ENCODE measurements at regions not wholly inside any gene's neighbourhood (a gene's known extent, or its start where the extent isn't known, plus 50 kb on each side); places are given as distances from the start of the nearest gene placed in this dataset.

DNA sequence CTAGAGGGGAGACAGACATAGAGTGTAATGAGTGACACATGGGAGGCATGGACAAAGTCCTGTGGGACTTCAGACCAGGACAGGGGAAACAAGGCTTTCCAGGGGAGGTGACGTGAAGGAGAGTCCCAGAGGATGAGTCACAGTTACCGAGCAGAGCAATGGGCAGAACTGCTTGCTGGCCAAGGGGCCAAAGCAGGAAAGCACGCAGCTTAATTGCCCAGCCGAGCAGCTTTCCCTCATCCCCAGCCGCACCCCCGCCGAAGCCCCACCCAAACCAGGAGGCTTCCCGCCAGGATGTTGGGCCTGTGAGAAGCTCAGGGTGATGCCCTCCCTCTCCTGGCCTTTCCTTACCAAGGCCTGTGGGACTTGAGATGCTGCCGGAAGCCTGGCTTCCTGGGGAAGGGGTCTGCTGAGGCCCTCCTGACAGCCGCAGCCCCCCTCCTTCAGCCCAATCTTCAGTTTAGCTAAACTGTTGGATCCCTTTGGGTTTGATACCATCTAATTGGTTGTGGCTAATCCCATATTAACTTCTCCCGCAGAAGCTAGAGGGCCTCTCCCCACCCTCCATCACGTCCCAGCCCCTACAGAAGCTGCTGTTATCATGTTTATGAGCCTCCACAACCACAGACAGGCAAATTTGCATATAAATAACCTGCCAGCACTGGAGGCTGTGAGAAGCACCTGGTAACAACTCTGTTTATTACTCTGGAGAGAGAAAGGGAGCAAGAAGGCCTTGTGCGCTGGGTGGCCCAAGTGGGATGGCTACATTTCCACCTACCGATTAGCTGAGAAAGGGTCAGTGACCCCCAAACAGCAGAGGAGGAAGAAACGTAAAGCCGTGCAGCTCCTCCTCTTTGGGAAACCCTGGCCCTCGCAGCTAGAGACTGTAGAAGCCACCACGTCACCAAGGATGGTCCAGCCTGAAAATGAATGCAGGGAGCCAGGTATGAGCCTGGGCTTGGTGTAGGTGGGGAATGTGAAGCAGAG lies 80.0 kb downstream of the TRIM29 start:
- Histone ChIP-seq H3K36me3 (ENCODE audit: control insufficient read depth, low read length) (no peaks in the 10 kb centered on the region), H3K27ac (ENCODE audit: low read depth, low read length) (no peak overlapping the region), H3F3A (ENCODE audit: control insufficient read depth, insufficient read depth) (no peaks in the 10 kb centered on the region), H4K20me1 (ENCODE audit: control insufficient read depth, insufficient read depth, low read depth, low read length) (no peaks in the 10 kb centered on the region), H3K9me2 (replicated peaks; ENCODE audit: control insufficient read depth, low read length) (no peaks in the 10 kb centered on the region), H3K79me2 (ENCODE audit: control insufficient read depth, low read length) (no peaks in the 10 kb centered on the region), H3K4me3 (ENCODE audit: low read length) (no peak overlapping the region), H3K4me2 (ENCODE audit: low read length) (no peak overlapping the region), H3K9me3 (ENCODE audit: control insufficient read depth, insufficient read depth, low read length) (no peaks in the 10 kb centered on the region), H3K4me1 (ENCODE audit: control insufficient read depth, low read length) (no peaks in the 10 kb centered on the region), H3K27me3 (ENCODE audit: control insufficient read depth, low read length) (peaks cover 16% of the 10 kb centered on the region)
- no peak for TF ChIP-seq EZH2phosphoT487 (IDR thresholded peaks at IDR 0.05; ENCODE audit: borderline replicate concordance, low read length)
- TF ChIP-seq, protein P1, sequence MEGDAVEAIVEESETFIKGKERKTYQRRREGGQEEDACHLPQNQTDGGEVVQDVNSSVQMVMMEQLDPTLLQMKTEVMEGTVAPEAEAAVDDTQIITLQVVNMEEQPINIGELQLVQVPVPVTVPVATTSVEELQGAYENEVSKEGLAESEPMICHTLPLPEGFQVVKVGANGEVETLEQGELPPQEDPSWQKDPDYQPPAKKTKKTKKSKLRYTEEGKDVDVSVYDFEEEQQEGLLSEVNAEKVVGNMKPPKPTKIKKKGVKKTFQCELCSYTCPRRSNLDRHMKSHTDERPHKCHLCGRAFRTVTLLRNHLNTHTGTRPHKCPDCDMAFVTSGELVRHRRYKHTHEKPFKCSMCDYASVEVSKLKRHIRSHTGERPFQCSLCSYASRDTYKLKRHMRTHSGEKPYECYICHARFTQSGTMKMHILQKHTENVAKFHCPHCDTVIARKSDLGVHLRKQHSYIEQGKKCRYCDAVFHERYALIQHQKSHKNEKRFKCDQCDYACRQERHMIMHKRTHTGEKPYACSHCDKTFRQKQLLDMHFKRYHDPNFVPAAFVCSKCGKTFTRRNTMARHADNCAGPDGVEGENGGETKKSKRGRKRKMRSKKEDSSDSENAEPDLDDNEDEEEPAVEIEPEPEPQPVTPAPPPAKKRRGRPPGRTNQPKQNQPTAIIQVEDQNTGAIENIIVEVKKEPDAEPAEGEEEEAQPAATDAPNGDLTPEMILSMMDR (IDR thresholded peaks at IDR 0.05; ENCODE audit: low read depth, low read length, poor library complexity, severe bottlenecking) = no peak

DNA sequence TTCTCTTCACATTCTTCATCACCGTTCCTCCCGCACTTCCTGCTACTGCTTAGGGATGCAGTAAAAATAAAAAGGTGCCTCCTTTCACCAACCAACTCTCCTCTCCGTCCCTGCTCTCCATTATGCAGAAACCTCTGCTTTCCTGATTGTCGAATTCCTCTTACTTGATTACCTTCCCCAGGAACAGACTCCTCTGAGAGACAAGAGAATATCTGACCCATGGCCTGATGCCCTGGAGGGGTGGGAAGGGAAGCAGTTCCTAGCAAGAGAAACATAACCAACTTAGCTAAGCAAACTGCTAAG lies 80.9 kb downstream of the TRIM29 start:
- no peaks in the 10 kb centered on the region for H3K79me2 ChIP-seq (ENCODE audit: control insufficient read depth, low read length)

DNA sequence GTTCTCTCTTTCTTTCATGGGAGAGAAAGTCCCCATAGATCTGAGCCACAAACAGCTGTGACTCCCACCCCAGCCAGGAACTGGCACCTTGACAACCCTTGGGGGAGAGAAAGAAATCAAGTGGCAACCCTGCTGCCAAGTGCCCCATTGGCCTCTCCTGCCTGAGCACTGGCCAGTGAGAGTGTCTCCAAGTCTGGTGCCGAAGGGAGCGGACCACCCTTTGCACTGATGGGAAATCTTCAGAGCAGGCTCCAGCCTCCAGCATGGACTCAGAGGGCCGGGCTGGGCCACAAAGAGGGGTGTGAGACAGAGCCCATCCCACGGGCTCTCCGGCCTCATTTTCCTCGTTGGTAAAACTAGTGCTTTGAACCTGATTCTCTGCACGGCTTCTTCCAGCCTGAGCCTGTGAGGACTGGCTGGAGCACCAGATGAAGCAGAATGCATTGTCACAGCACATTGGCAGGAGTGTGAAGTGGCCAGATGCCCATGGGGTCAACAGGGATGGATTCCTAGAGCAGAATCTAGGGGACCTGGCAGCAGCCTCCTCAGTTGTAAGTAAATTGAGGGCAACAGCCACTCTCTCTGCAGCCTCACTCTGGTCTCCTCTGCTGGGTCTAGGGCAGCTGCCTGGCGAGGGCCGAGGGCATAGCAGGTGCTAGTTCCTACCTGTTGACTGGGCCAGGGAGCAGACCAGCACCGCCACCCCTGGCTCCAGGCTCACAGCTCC lies 81.4 kb downstream of the TRIM29 start:
- no peaks in the 10 kb centered on the region for H3K9me2 ChIP-seq (replicated peaks; ENCODE audit: control insufficient read depth, low read length)
- H3K9me3 ChIP-seq (ENCODE audit: control insufficient read depth, insufficient read depth, low read length) = no peaks in the 10 kb centered on the region
- no peaks in the 10 kb centered on the region for H3F3A ChIP-seq (ENCODE audit: control insufficient read depth, insufficient read depth)
- H3K27me3 ChIP-seq (ENCODE audit: control insufficient read depth, low read length) = peaks cover 19% of the 10 kb centered on the region
- no peaks in the 10 kb centered on the region for H3K79me2 ChIP-seq (ENCODE audit: control insufficient read depth, low read length)
- no peaks in the 10 kb centered on the region for H4K20me1 ChIP-seq (ENCODE audit: control insufficient read depth, insufficient read depth, low read depth, low read length)
- no peak overlapping the region for H3K4me3 ChIP-seq (ENCODE audit: low read length)
- no peak overlapping the region for H3K4me2 ChIP-seq (ENCODE audit: low read length)
- no peak overlapping the region for H3K27ac ChIP-seq (ENCODE audit: low read depth, low read length)
- no peaks in the 10 kb centered on the region for H3K4me1 ChIP-seq (ENCODE audit: control insufficient read depth, low read length)
- TF ChIP-seq, protein P1 (IDR thresholded peaks at IDR 0.05; ENCODE audit: low read depth, low read length, poor library complexity, severe bottlenecking) = no peak
- no peak for TF ChIP-seq EZH2phosphoT487 (IDR thresholded peaks at IDR 0.05; ENCODE audit: borderline replicate concordance, low read length)
- no peaks in the 10 kb centered on the region for H3K36me3 ChIP-seq (ENCODE audit: control insufficient read depth, low read length)

More for the DNA sequence above, 80.9 kb downstream of the TRIM29 start:
- H4K20me1 ChIP-seq (ENCODE audit: control insufficient read depth, insufficient read depth, low read depth, low read length) = no peaks in the 10 kb centered on the region
- H3K4me1 ChIP-seq (ENCODE audit: control insufficient read depth, low read length) = no peaks in the 10 kb centered on the region
- H3K27me3 ChIP-seq (ENCODE audit: control insufficient read depth, low read length) = peaks cover 19% of the 10 kb centered on the region
- H3K4me2 ChIP-seq (ENCODE audit: low read length) = no peak overlapping the region
- H3K4me3 ChIP-seq (ENCODE audit: low read length) = no peak overlapping the region
- no peaks in the 10 kb centered on the region for H3K9me3 ChIP-seq (ENCODE audit: control insufficient read depth, insufficient read depth, low read length)
- TF ChIP-seq, protein P1 (IDR thresholded peaks at IDR 0.05; ENCODE audit: low read depth, low read length, poor library complexity, severe bottlenecking) = no peak
- TF ChIP-seq EZH2phosphoT487 (IDR thresholded peaks at IDR 0.05; ENCODE audit: borderline replicate concordance, low read length) = no peak
- no peaks in the 10 kb centered on the region for H3K9me2 ChIP-seq (replicated peaks; ENCODE audit: control insufficient read depth, low read length)
- no peaks in the 10 kb centered on the region for H3F3A ChIP-seq (ENCODE audit: control insufficient read depth, insufficient read depth)
- H3K36me3 ChIP-seq (ENCODE audit: control insufficient read depth, low read length) = no peaks in the 10 kb centered on the region
- H3K27ac ChIP-seq (ENCODE audit: low read depth, low read length) = no peak overlapping the region
